ENCODE measurements at regions not wholly inside any gene's neighbourhood (a gene's known extent, or its start where the extent isn't known, plus 50 kb on each side); places are given as distances from the start of the nearest gene placed in this dataset.
A peak's percentile ranks its signal among the peaks of the same experiment; 100 is the strongest.
"Not testable (repeated sequence)": the region's sequence is repeated elsewhere in the genome, so short reads cannot be mapped to it uniquely, and the experiment has no call there.

- Histone ChIP-seq H3K36me3 (replicated peaks; ENCODE audit: insufficient read depth, low read depth) (no peaks in the 10 kb centered on the region), H3K27ac (no peak overlapping the region), H3K9me3 (ENCODE audit: low read depth) (no peaks in the 10 kb centered on the region), H2AFZ (no peak overlapping the region), H3K79me2 (no peaks in the 10 kb centered on the region), H4K20me1 (ENCODE audit: insufficient read depth, poor library complexity, severe bottlenecking) (no peaks in the 10 kb centered on the region), H3K4me3 (no peak overlapping the region), H3K4me1 (ENCODE audit: insufficient read depth) (no peaks in the 10 kb centered on the region), H3K9me2 (replicated peaks; ENCODE audit: insufficient read depth) (no peaks in the 10 kb centered on the region), H3K4me2 (no peak overlapping the region), H3K27me3 (no peaks in the 10 kb centered on the region)
- TF ChIP-seq EZH2phosphoT487 (IDR thresholded peaks at IDR 0.05; ENCODE audit: low read depth, severe bottlenecking, unreplicated experiment) (no peak), CTCF (IDR thresholded peaks at IDR 0.05; ENCODE audit: poor library complexity) (no peak), EZH2 (IDR thresholded peaks at IDR 0.05; ENCODE audit: borderline replicate concordance) (no peak)
- DNase-seq (ENCODE audit: low spot score) = no peak
- 96% methylated on average over 2 of the region's 2 CpGs for WGBS (ENCODE audit: low lambda C conversion rate, missing lambda C conversion rate)
Measured at GRCh38 chr10:25107756-25108155, 67.0 kb upstream of the GPR158 start.

GRCh38 chr10:25109896-25110295 lies 64.9 kb upstream of the GPR158 start:
- DNase-seq (ENCODE audit: low spot score); H3K27ac ChIP-seq; H3K4me1 ChIP-seq (ENCODE audit: insufficient read depth); H3K9me2 ChIP-seq (replicated peaks; ENCODE audit: insufficient read depth); H3K79me2 ChIP-seq; H3K4me3 ChIP-seq; H3K9me3 ChIP-seq (ENCODE audit: low read depth); H3K36me3 ChIP-seq (replicated peaks; ENCODE audit: insufficient read depth, low read depth); H3K4me2 ChIP-seq; H3K27me3 ChIP-seq; H4K20me1 ChIP-seq (ENCODE audit: insufficient read depth, poor library complexity, severe bottlenecking); H2AFZ ChIP-seq: not testable (repeated sequence)
- 91% methylated on average over 7 of the region's 7 CpGs for WGBS (ENCODE audit: low lambda C conversion rate, missing lambda C conversion rate)

- no peaks in the 10 kb centered on the region for H3K36me3 ChIP-seq (replicated peaks; ENCODE audit: insufficient read depth, low read depth)
- H2AFZ ChIP-seq = no peak overlapping the region
- H3K27me3 ChIP-seq = no peaks in the 10 kb centered on the region
- H3K9me3 ChIP-seq (ENCODE audit: low read depth) = no peaks in the 10 kb centered on the region
- no peak for DNase-seq (ENCODE audit: low spot score)
- H3K27ac ChIP-seq = no peak overlapping the region
- H3K79me2 ChIP-seq = no peaks in the 10 kb centered on the region
- no peaks in the 10 kb centered on the region for H3K4me1 ChIP-seq (ENCODE audit: insufficient read depth)
- H3K4me3 ChIP-seq = no peak overlapping the region
- no peaks in the 10 kb centered on the region for H4K20me1 ChIP-seq (ENCODE audit: insufficient read depth, poor library complexity, severe bottlenecking)
- TF ChIP-seq EZH2 (IDR thresholded peaks at IDR 0.05; ENCODE audit: borderline replicate concordance) (no peak), EZH2phosphoT487 (IDR thresholded peaks at IDR 0.05; ENCODE audit: low read depth, severe bottlenecking, unreplicated experiment) (no peak), CTCF (IDR thresholded peaks at IDR 0.05; ENCODE audit: poor library complexity) (no peak)
- 87% methylated on average over 3 of the region's 3 CpGs for WGBS (ENCODE audit: low lambda C conversion rate, missing lambda C conversion rate)
- H3K4me2 ChIP-seq = no peak overlapping the region
- H3K9me2 ChIP-seq (replicated peaks; ENCODE audit: insufficient read depth) = no peaks in the 10 kb centered on the region
Measured at GRCh38 chr10:25112016-25112415, 62.8 kb upstream of the GPR158 start.

GRCh38 chr10:25113191-25114035 lies 61.4 kb upstream of the GPR158 start:
- no peaks in the 10 kb centered on the region for H3K36me3 ChIP-seq (replicated peaks; ENCODE audit: insufficient read depth, low read depth)
- WGBS (ENCODE audit: low lambda C conversion rate, missing lambda C conversion rate) = 24% methylated on average over 14 of the region's 14 CpGs
- H3K9me3 ChIP-seq (ENCODE audit: low read depth) = no peaks in the 10 kb centered on the region
- no peaks in the 10 kb centered on the region for H3K9me2 ChIP-seq (replicated peaks; ENCODE audit: insufficient read depth)
- H3K4me3 ChIP-seq = no peak overlapping the region
- H4K20me1 ChIP-seq (ENCODE audit: insufficient read depth, poor library complexity, severe bottlenecking) = no peaks in the 10 kb centered on the region
- no peaks in the 10 kb centered on the region for H3K27me3 ChIP-seq
- DNase-seq (ENCODE audit: low spot score) = peak; percentile 92
- H3K79me2 ChIP-seq = no peaks in the 10 kb centered on the region
- no peak overlapping the region for H3K27ac ChIP-seq
- peak; percentile 81 for TF ChIP-seq CTCF (IDR thresholded peaks at IDR 0.05; ENCODE audit: poor library complexity)
- TF ChIP-seq EZH2phosphoT487 (IDR thresholded peaks at IDR 0.05; ENCODE audit: low read depth, severe bottlenecking, unreplicated experiment) = no peak
- no peak for TF ChIP-seq EZH2 (IDR thresholded peaks at IDR 0.05; ENCODE audit: borderline replicate concordance)
- peak overlapping the region; percentile 14 for H2AFZ ChIP-seq
- H3K4me2 ChIP-seq = peak overlapping the region; percentile 40
- H3K4me1 ChIP-seq (ENCODE audit: insufficient read depth) = no peaks in the 10 kb centered on the region

All from hepatocyte (in vitro differentiated cells).